Upper lobe of left lung (tissue), 4 donors: ENCODE measurements at regions not wholly inside any gene's neighbourhood (a gene's known extent, or its start where the extent isn't known, plus 50 kb on each side); places are given as distances from the start of the nearest gene placed in this dataset.

Experiments
- EP300 ChIP-seq, 4 donors: sonication (generic); formaldehyde crosslinking; IDR thresholded peaks; one replicate each; pipeline ENCODE4 v1.5.1; 2017; ENCODE audit warnings: antibody characterized with exemption in 4 of 4, control low read depth in 2 of 4
- POLR2A ChIP-seq, 4 donors: fragments of 450-650 bp; IDR thresholded peaks; one replicate each; pipeline ENCODE4 v1.5.1; 2016 to 2017; ENCODE audit warnings: antibody characterized with exemption in 4 of 4, mild to moderate bottlenecking in 2 of 4
- POLR2AphosphoS5 ChIP-seq, 2 donors: sonication (generic); formaldehyde crosslinking; IDR thresholded peaks; one replicate each; pipeline ENCODE4 v1.5.1; 2017; ENCODE audit warnings: antibody characterized with exemption in 2 of 2
- TF ChIP-seq, protein P1 (sequence below), 6 experiments: fragments of 450-650 bp in 4 of 6; fragments of 200-600 bp in 2 of 6; sonication (generic) in 2 of 6; IDR thresholded peaks; one replicate each; pipeline ENCODE4 v1.5.1; 2016 to 2019; ENCODE audit warnings: antibody characterized with exemption in 6 of 6

- TF ChIP-seq POLR2AphosphoS5 (IDR thresholded peaks at IDR 0.05), result no peak
- no peak for TF ChIP-seq POLR2A (IDR thresholded peaks at IDR 0.05)
- no peak for TF ChIP-seq EP300 (IDR thresholded peaks at IDR 0.05)
- TF ChIP-seq, protein P1, sequence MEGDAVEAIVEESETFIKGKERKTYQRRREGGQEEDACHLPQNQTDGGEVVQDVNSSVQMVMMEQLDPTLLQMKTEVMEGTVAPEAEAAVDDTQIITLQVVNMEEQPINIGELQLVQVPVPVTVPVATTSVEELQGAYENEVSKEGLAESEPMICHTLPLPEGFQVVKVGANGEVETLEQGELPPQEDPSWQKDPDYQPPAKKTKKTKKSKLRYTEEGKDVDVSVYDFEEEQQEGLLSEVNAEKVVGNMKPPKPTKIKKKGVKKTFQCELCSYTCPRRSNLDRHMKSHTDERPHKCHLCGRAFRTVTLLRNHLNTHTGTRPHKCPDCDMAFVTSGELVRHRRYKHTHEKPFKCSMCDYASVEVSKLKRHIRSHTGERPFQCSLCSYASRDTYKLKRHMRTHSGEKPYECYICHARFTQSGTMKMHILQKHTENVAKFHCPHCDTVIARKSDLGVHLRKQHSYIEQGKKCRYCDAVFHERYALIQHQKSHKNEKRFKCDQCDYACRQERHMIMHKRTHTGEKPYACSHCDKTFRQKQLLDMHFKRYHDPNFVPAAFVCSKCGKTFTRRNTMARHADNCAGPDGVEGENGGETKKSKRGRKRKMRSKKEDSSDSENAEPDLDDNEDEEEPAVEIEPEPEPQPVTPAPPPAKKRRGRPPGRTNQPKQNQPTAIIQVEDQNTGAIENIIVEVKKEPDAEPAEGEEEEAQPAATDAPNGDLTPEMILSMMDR (IDR thresholded peaks at IDR 0.05), result no peak
These were observed 242.1 kb downstream of the RAP2B start for GRCh38 chr3:153404157-153404556.
